ENCODE measurements at regions not wholly inside any gene's neighbourhood (a gene's known extent, or its start where the extent isn't known, plus 50 kb on each side); places are given as distances from the start of the nearest gene placed in this dataset.

GRCh38 chr13:67554746-67555452 is 324.8 kb upstream of the PCDH9 start:
- ChIA-PET POLR2A (no interaction called here), RAD21 (ENCODE audit: unreplicated experiment) (no interaction called here), CTCF (interaction anchor here (0.5 kb wide), 1 partner anchor 1352 kb away, joined by 3 read pairs; no protein-coding TSS in a partner anchor), SMC1A (ENCODE audit: uncharacterized antibody, unreplicated experiment) (interaction anchor here (1.2 to 1.5 kb wide), 2 partner anchors 14 to 69 kb away, joined by 3 read pairs; no protein-coding TSS in a partner anchor)
- Histone ChIP-seq H3K9me3 (replicated peaks; ENCODE audit: control insufficient read depth, insufficient read depth, low read length) (no peaks in the 10 kb centered on the region; the same call in 2 of the 3 replicates), H3K27ac (ENCODE audit: control insufficient read depth, insufficient read depth) (no peak overlapping the region), H3K36me3 (ENCODE audit: control insufficient read depth in 2 of 2, insufficient read depth in 2 of 2, low read length in 1 of 2) (no peaks in the 10 kb centered on the region), H3K79me2 (ENCODE audit: control insufficient read depth, insufficient read depth, low read length) (no peaks in the 10 kb centered on the region), H3K27me3 (replicated peaks in 1 of 2; ENCODE audit: control insufficient read depth in 2 of 2, insufficient read depth in 2 of 2, low read length in 1 of 2) (no peaks in the 10 kb centered on the region), H4K20me1 (ENCODE audit: control insufficient read depth, insufficient read depth) (no peaks in the 10 kb centered on the region), H3K9ac (ENCODE audit: control insufficient read depth, insufficient read depth, low read length) (no peak overlapping the region), H3K4me2 (ENCODE audit: control insufficient read depth, insufficient read depth) (no peak overlapping the region), H3K4me1 (ENCODE audit: control insufficient read depth, insufficient read depth, low read length) (no peaks in the 10 kb centered on the region), H2AFZ (ENCODE audit: control insufficient read depth, low read depth, low read length) (no peak overlapping the region), H3K4me3 (no peak overlapping the region)
- ATAC-seq, result no peak
- no peak for DNase-seq (ENCODE audit: low read depth, low spot score)
- intact Hi-C loops (cut with micrococcal nuclease; ENCODE audit: unreplicated experiment) (no loop called here), in situ Hi-C loops (cut with MboI) (no loop called here)
- BruUV-seq (replicated peaks), result no TSS peak
- no peak for FAIRE-seq
- 8% methylated on average over 6 of the region's 6 CpGs for WGBS (ENCODE audit: insufficient coverage, insufficient replicate concordance, low lambda C conversion rate, missing lambda C conversion rate)
- no peak for TF ChIP-seq WRNIP1 (IDR thresholded peaks at IDR 0.05; ENCODE audit: borderline replicate concordance, low read depth, low read length)
- TF ChIP-seq SUZ12 (IDR thresholded peaks at IDR 0.05; ENCODE audit: unreplicated experiment), result no peak
- TF ChIP-seq CREM (IDR thresholded peaks at IDR 0.05; ENCODE audit: low read depth), result no peak
- no peak for TF ChIP-seq MLLT1 (IDR thresholded peaks at IDR 0.05)
- no peak for TF ChIP-seq SKIL (IDR thresholded peaks at IDR 0.05; ENCODE audit: low read depth, poor library complexity, severe bottlenecking)
- TF ChIP-seq CUX1 (IDR thresholded peaks at IDR 0.05; ENCODE audit: insufficient replicate concordance, low read depth, low read length), result no peak
- TF ChIP-seq IRF4 (IDR thresholded peaks at IDR 0.05; ENCODE audit: low read depth, low read length), result no peak
- no peak for TF ChIP-seq CEBPB (IDR thresholded peaks at IDR 0.05; ENCODE audit: borderline replicate concordance in 1 of 2, low read depth in 2 of 2, low read length in 2 of 2)
- TF ChIP-seq HCFC1 (IDR thresholded peaks at IDR 0.05; ENCODE audit: low read length), result no peak
- TF ChIP-seq KLF5 (IDR thresholded peaks at IDR 0.05; ENCODE audit: partially characterized antibody), result no peak
- TF ChIP-seq ZSCAN29 (IDR thresholded peaks at IDR 0.05), result no peak
- TF ChIP-seq ZNF207 (IDR thresholded peaks at IDR 0.05; ENCODE audit: borderline replicate concordance), result no peak
- TF ChIP-seq FOXK2 (IDR thresholded peaks at IDR 0.05), result no peak
- no peak for TF ChIP-seq RB1 (IDR thresholded peaks at IDR 0.05; ENCODE audit: borderline replicate concordance)
- TF ChIP-seq TCF3 (IDR thresholded peaks at IDR 0.05; ENCODE audit: borderline replicate concordance, insufficient read depth, low read depth, low read length), result no peak
- TF ChIP-seq ZNF24 (IDR thresholded peaks at IDR 0.05), result no peak
- TF ChIP-seq ZNF622 (IDR thresholded peaks at IDR 0.05), result no peak
